Caco-2 (cell line): ENCODE measurements at regions not wholly inside any gene's neighbourhood (a gene's known extent, or its start where the extent isn't known, plus 50 kb on each side); places are given as distances from the start of the nearest gene placed in this dataset.

Experiments used
- BruUV-seq: library from RNA; stranded (reverse); fragments of 400-500 nt; replicated peaks from 2 replicates; lab custom pipeline; 2021; lab: Mats Ljungman, UMichigan
- CTCF ChIA-PET: fragments of 300-600 bp; sonication (Branson Sonifier 250); formaldehyde crosslinking; loops from one replicate; lab custom pipeline; 2022; ENCODE audit warnings: antibody characterized with exemption; lab: Charles Lee
- POLR2A ChIA-PET: fragments of 300-600 bp; sonication (Branson Sonifier 250); formaldehyde crosslinking; loops from one replicate; lab custom pipeline; 2022; ENCODE audit warnings: antibody characterized with exemption; lab: Charles Lee
- DNase-seq, 2 experiments: peaks; one replicate each; pipeline versions ENCODE4 v3.0.0 to v3.0.0-alpha.2; 2020 to 2022
- H3K27me3 ChIP-seq: replicated peaks from 2 replicates; pipeline ENCODE4 v1.6.0; 2011; ENCODE audit warnings: low read length; ENCODE audit not compliant: control insufficient read depth, insufficient read depth
- H3K36me3 ChIP-seq: 2 replicates; pipeline ENCODE4 v1.5.1; 2011; ENCODE audit warnings: low read length; ENCODE audit not compliant: control insufficient read depth, insufficient read depth
- H3K4me1 ChIP-seq: fragments of 250-450 bp; sonication (Bioruptor Pico); 2 replicates; pipeline ENCODE4 v1.5.1; 2020; ENCODE audit warnings: mild to moderate bottlenecking
- H3K4me3 ChIP-seq: 2 replicates; pipeline ENCODE4 v1.5.1; 2011; ENCODE audit warnings: low read depth, mild to moderate bottlenecking, control low read depth, low read length
- H3K9me3 ChIP-seq: fragments of 250-450 bp; sonication (Bioruptor Pico); 2 replicates; pipeline ENCODE4 v1.5.1; 2020; ENCODE audit warnings: mild to moderate bottlenecking, moderate library complexity
- H3K27ac Mint-ChIP-seq: one replicate; pipeline ENCODE4 v1.8.0; 2022; ENCODE audit warnings: mixed read lengths; ENCODE audit not compliant: unreplicated experiment
- H3K27me3 Mint-ChIP-seq: one replicate; pipeline ENCODE4 v1.8.0; 2022; ENCODE audit warnings: mixed read lengths; ENCODE audit not compliant: insufficient read depth, unreplicated experiment
- H3K36me3 Mint-ChIP-seq: one replicate; pipeline ENCODE4 v1.8.0; 2022; ENCODE audit warnings: mild to moderate bottlenecking, mixed read lengths; ENCODE audit not compliant: insufficient read depth, unreplicated experiment
- H3K4me1 Mint-ChIP-seq: one replicate; pipeline ENCODE4 v1.8.0; 2022; ENCODE audit warnings: low read depth, mixed read lengths; ENCODE audit not compliant: unreplicated experiment
- H3K4me3 Mint-ChIP-seq: one replicate; pipeline ENCODE4 v1.8.0; 2022; ENCODE audit warnings: mild to moderate bottlenecking, moderate library complexity, mixed read lengths; ENCODE audit not compliant: unreplicated experiment
- H3K9me3 Mint-ChIP-seq: one replicate; pipeline ENCODE4 v1.8.0; 2022; ENCODE audit warnings: mixed read lengths; ENCODE audit not compliant: unreplicated experiment
- intact Hi-C: fragments of 100-400 bp; cut with micrococcal nuclease; formaldehyde crosslinking; loops from one replicate; pipeline ENCODE4 v1.10.0; 2022; ENCODE audit not compliant: unreplicated experiment
- TF ChIP-seq, protein P1 (sequence below), 2 experiments: fragments of 200-600 bp in 1 of 2; IDR thresholded peaks; 1 replicate in 1 of 2; 2 replicates in 1 of 2; pipeline versions ENCODE4 v1.5.1 to v1.8.0; 2011 to 2022; ENCODE audit warnings: antibody characterized with exemption in 1 of 2, control low read depth in 1 of 2, inconsistent platforms in 1 of 2, low read depth in 1 of 2, low read length in 1 of 2, mild to moderate bottlenecking in 1 of 2, moderate library complexity in 1 of 2; ENCODE audit not compliant: insufficient read depth in 1 of 2, severe bottlenecking in 1 of 2, unreplicated experiment in 1 of 2

DNA sequence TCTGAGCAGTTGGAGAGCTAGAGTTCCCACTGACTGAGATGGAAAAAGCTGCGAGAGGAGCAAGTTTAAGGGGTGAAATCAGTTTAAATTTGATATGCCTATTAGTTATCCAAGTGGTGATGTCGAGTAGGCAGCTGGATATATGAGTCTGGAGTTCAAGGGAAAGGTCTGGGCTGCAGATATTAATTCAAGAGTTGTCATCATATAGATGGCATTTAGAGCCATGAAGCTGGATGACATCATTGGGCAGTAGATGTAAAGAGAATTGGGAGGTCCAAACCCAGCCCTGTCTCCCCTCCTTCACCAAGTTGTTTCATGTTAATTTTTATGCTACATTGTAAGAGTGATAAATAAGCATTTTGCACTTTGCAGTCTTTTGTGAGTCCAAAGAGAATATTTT lies 898.1 kb downstream of the GALC start:
- Histone ChIP-seq H3K36me3 (no peaks in the 10 kb centered on the region), H3K27me3 (no peaks in the 10 kb centered on the region), H3K4me3 (no peak overlapping the region), H3K4me1 (no peaks in the 10 kb centered on the region), H3K9me3 (no peaks in the 10 kb centered on the region)
- no peak overlapping the region for H3K4me3 Mint-ChIP-seq
- H3K9me3 Mint-ChIP-seq = no peaks in the 10 kb centered on the region
- H3K27ac Mint-ChIP-seq = no peak overlapping the region
- ChIA-PET CTCF (no interaction called here), POLR2A (no interaction called here)
- no peaks in the 10 kb centered on the region for H3K4me1 Mint-ChIP-seq
- no peak for DNase-seq
- TF ChIP-seq, protein P1, sequence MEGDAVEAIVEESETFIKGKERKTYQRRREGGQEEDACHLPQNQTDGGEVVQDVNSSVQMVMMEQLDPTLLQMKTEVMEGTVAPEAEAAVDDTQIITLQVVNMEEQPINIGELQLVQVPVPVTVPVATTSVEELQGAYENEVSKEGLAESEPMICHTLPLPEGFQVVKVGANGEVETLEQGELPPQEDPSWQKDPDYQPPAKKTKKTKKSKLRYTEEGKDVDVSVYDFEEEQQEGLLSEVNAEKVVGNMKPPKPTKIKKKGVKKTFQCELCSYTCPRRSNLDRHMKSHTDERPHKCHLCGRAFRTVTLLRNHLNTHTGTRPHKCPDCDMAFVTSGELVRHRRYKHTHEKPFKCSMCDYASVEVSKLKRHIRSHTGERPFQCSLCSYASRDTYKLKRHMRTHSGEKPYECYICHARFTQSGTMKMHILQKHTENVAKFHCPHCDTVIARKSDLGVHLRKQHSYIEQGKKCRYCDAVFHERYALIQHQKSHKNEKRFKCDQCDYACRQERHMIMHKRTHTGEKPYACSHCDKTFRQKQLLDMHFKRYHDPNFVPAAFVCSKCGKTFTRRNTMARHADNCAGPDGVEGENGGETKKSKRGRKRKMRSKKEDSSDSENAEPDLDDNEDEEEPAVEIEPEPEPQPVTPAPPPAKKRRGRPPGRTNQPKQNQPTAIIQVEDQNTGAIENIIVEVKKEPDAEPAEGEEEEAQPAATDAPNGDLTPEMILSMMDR (IDR thresholded peaks at IDR 0.05; ENCODE audit: insufficient read depth in 1 of 2, low read depth in 1 of 2, low read length in 1 of 2, severe bottlenecking in 1 of 2, unreplicated experiment in 1 of 2) = no peak
- intact Hi-C loops = no loop called here
- no peaks in the 10 kb centered on the region for H3K36me3 Mint-ChIP-seq
- no TSS peak for BruUV-seq
- H3K27me3 Mint-ChIP-seq = peaks cover 6% of the 10 kb centered on the region

DNA sequence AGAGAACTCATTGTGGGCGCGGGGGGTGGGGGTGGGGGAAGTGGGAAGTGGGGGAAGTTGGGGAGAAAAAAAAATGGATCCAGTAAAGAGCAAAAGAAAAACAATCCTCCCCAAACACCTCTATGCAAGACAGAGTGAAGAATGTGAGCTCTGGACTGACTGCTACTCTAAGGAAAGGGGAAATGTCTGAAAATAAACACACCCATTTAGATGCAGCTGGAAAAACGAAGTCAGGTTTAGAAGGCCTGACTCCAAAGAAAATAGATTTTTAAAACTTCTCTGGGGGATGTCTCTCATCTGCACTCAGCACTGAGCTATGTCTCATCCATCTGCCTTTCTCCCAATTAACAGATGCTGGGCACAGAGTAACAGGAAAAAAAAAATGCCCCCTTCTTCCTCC lies 904.4 kb downstream of the GALC start:
- Mint-ChIP-seq H3K27ac (no peak overlapping the region), H3K27me3 (no peaks in the 10 kb centered on the region), H3K4me3 (no peak overlapping the region), H3K9me3 (no peaks in the 10 kb centered on the region), H3K36me3 (no peaks in the 10 kb centered on the region), H3K4me1 (no peaks in the 10 kb centered on the region)
- BruUV-seq = no TSS peak
- TF ChIP-seq, protein P1 (IDR thresholded peaks at IDR 0.05; ENCODE audit: insufficient read depth in 1 of 2, low read depth in 1 of 2, low read length in 1 of 2, severe bottlenecking in 1 of 2, unreplicated experiment in 1 of 2) = no peak
- ChIA-PET POLR2A (no interaction called here), CTCF (no interaction called here)
- intact Hi-C loops = no loop called here
- no peaks in the 10 kb centered on the region for H3K27me3 ChIP-seq
- H3K36me3 ChIP-seq = no peaks in the 10 kb centered on the region
- no peaks in the 10 kb centered on the region for H3K9me3 ChIP-seq
- no peak overlapping the region for H3K4me3 ChIP-seq
- no peak for DNase-seq
- H3K4me1 ChIP-seq = no peaks in the 10 kb centered on the region

DNA sequence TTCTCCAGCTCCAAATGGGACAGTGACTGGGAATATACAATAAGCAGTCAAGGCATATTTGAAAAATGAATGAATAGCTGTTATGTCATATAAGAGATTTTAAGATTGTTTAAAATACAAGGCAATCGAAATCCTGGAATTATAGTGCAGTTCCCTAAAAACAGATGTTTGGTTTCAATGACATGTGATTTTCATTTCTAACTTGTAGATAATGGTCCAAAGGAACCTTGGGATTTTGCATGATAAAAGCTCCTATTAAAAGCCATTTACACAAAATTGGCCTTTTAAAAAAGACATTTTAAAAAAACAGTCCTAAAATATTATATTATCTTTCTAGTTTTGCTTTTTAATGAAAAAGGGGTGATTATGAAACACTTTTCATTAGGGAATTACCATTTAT lies 905.1 kb downstream of the GALC start:
- BruUV-seq = no TSS peak
- no peak overlapping the region for H3K27ac Mint-ChIP-seq
- no peak overlapping the region for H3K4me3 ChIP-seq
- H3K27me3 Mint-ChIP-seq = peaks cover 2% of the 10 kb centered on the region
- no peaks in the 10 kb centered on the region for H3K4me1 ChIP-seq
- no peaks in the 10 kb centered on the region for H3K4me1 Mint-ChIP-seq
- DNase-seq = no peak
- H3K36me3 ChIP-seq = no peaks in the 10 kb centered on the region
- no peaks in the 10 kb centered on the region for H3K36me3 Mint-ChIP-seq
- intact Hi-C loops = no loop called here
- no peaks in the 10 kb centered on the region for H3K9me3 Mint-ChIP-seq
- POLR2A ChIA-PET = no interaction called here
- CTCF ChIA-PET = no interaction called here
- no peak overlapping the region for H3K4me3 Mint-ChIP-seq
- no peaks in the 10 kb centered on the region for H3K9me3 ChIP-seq
- H3K27me3 ChIP-seq = no peaks in the 10 kb centered on the region
- TF ChIP-seq, protein P1 (IDR thresholded peaks at IDR 0.05; ENCODE audit: insufficient read depth in 1 of 2, low read depth in 1 of 2, low read length in 1 of 2, severe bottlenecking in 1 of 2, unreplicated experiment in 1 of 2) = no peak
